GM21515 (cell line): ENCODE measurements at regions not wholly inside any gene's neighbourhood (a gene's known extent, or its start where the extent isn't known, plus 50 kb on each side); places are given as distances from the start of the nearest gene placed in this dataset.

ENCODE experiments used
- ATAC-seq: cut with Tn5 transposase; IDR thresholded peaks from one replicate; pipeline ENCODE4 v1.9.1; 2021; ENCODE audit not compliant: unreplicated experiment

DNA sequence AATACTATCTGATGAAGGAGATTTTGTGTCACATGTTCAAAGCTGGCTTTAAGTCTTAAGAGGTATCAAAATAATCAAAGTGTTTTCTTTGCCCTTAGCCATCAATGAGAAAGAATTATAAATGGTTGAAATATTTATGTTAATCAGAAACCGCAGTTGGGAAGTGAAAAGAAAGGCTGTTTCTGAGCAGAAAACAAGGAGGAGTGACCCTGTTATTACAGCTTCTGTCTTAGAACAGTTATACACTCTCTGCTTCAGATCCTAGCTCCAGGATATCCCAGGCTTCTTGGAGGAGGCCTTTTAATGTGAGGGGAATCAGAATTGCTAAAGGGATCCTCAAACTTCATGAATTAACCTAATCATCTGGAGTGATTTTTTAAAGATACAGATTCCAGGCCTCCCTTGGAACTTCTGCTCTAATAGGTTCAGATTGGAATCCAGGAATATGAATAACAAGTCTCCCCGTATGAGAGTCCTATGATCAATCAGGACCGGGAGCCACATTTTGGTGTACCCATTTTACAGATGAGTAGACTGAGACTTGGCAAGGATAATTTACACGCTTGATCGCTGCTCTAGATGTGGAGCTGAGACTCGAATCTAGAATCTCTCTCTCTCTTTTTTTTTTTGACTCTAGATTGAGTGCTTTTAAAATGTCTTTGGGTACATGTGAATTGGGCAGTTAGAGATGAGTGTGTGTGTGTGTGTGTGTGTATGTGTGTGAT is 50.8 kb upstream of the JAG1 start:
- ATAC-seq, result no peak

DNA sequence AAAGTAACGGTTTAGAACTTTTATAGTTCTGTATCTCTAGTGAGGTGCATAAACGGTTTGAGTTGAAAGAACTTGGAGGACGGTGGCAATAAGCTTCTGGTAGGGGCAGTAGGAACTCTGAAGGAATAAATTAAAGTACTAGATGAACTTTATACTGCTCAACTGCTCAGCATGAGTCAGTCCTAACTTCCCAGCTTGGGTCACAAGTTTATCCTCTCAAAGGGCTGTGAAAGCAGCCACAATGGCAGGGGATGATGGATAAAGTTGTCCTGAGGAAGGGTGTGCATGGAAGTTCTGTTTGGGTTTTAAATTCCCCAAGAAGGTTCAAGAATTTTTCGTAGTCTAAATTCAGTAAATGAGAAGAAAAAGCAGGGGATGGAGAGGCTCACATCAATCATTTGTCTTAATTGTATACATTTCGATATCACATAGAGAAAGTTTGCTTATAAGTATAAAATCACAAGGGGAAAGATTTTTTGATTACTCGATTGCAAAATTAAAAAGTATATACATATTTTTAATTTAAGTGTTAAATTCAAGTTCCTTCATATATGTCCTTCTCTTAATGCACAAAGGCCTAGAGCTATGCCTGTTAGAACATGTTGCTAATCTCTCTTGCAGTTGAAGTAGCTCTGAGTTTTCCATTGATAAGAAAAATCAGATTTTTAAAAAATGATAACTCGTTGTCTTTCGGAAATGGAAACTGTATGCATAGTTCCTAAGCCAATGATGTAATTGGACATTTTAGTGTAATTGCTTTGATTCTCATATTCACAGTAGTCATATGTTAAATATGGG is 55.3 kb upstream of the JAG1 start:
- no peak for ATAC-seq

DNA sequence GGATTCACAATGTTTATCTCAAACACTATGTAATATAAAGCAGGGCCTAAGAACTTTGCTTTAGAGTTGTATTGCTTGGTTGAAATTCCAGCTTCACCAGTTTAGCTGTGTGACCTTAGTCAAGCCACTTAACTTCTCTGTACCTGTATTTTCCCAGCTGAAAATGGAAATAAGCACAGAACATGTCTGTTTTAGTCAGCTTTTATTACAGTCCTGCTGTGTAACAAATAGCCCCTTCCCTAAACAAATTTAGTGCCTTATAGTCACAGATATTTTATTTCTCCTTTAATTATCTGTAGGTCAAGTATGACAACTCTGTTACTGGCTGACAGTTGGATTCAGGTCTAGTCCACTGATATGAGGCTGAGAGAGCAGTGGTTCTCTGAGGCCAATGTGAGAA is 56.0 kb upstream of the JAG1 start:
- ATAC-seq, result no peak

DNA sequence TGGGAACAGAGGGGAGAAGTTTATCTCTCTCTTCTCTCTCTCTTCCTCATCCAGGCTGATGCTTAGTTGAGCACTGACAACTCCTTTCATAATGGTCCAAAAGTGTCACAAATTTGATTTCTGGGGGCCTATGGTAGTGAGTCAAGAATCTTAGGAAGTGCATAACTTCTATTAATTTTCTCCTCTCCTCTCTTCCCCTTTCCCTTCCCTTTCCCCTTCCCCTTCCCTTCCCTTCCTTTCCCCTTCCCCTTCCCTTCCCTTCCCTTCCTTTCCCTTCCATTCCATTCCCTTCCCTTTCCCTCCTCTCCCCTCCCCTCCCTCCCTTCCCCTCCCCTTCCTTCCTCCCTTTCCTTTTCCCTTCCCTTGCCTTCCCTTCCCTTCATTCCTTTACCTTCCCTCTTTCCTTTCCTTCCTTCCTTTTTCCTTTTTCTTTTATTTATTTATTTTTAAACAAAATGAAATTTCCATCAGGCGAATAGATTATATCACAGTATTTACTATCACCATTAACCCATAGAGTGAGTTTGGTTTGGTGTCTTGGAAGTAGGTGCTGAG is 56.9 kb upstream of the JAG1 start:
- no peak for ATAC-seq

DNA sequence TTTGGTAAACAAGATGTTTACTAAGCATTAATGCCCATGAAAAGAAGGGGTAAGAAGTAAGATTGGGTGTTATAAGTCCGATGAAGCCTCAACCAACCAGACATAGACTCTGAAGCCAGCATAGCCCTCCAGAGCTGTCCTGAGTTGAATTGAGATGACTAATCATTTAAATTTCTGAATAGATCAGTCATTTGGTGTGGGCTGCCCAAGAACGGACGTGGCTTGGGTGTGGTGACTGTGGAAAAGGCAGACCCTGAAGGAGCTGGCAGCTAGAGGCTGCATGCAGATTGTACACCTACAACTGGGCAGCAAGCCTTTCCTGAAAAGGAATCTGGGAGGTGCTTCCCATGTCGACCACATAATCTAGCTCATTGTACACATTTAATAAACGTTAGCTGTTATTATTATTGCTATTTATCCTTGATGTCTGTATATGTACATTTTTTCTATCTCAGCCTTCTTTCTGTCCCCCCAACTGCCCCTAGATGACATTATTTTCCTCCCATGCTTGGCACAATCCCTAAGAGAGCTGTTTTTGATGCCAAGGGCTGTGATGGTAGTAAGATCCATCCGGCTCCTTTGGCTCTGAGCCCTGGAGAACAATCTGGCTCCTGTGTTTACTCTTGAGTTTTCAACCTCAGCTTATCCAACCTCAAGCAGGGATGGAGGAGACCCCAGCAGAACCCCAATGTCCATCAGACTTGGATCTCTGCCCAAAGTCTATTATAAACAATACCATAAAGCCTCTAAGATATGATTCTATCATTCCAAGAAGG is 57.6 kb upstream of the JAG1 start:
- no peak for ATAC-seq

DNA sequence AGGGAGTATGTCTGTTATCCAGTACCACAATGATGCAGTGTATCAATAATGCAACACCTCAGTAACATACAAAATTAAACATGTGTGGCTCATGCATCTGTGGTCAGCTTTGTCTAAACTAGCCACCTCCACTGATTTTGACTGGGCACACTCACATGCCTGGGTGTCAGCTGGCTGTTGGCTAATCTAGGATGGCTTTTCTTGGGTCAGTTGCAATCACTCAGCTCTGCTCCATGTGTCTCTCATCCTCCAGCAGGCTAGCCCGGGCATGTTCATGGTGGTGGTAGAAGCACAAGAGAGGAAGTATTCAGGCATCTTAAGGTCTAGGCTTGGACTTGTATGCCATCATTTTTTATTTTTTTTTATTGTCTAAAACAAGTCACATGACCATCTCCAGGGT is 59.3 kb upstream of the JAG1 start:
- ATAC-seq, result no peak

DNA sequence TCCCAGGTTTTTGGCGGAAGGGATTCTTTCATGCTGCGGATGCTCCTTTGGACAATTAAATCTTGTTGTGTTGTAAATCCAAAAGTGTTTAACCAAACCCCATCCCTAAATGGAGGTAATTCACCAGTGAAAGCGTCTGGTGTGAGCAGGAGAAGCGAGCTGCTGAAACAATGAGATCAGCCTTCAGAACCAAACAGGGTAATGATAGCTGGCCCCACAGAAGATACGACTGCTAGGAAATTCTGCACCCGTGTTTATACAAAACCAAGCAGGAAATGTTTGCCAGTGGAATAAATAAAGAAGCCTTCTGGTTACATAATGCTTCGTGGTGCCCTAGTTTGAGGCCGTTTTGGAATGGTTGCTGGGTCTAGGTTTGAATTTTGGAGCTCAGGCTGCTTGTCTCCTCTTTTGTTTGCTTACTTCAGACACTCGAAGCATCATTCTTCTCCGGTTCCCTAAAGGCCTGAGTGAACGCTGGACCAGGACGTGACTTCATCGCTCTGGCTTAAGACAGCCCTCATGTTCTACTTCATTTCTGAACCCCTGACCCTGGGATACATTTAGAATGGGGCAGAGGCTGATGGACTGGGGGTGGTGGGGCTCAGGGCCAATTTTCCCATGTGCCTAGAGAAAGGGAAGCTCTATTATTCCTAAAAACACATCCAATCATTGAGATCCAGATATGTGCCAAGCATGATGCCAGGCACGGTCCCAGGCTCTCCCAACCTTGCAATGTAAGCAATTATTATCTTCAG is 61.6 kb upstream of the JAG1 start:
- no peak for ATAC-seq

DNA sequence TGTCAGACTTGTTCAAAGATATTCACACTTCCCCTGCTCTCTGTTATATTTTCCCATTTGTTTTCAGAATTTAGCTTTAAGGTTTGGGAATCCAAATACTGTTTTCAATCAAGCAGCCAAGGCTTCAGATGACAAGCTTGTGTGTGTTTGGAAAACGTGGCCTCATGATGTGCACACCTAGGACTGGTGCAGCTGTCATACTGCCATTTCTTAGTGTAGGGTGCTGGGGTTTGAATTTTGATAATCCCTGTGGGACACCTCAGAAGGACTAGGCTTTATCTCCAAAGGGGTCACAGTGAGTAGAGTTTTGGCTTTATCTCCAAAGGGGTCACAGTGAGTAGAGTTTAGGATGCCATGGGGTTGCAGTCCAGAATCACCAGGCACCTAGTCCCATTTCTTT is 65.3 kb upstream of the JAG1 start:
- no peak for ATAC-seq

DNA sequence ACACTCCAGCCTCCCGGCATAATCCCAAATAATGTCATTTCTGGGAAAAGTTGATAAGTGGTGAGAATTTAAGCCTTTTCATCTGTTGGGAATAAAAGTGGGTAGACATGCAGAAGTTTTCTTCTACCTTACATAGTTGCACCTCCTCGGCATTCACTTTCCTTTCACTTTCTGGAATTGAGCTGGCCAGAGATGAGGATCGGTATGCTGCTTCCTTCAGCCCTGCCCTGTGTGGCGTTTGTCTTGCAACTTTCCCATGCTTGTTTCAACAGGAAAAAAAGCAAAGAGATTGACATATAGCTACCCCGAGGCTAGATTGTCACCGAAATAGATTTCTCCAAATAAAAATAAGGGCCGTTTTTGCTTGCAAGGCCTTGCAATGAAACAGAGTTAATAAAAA is 65.8 kb upstream of the JAG1 start:
- no peak for ATAC-seq

DNA sequence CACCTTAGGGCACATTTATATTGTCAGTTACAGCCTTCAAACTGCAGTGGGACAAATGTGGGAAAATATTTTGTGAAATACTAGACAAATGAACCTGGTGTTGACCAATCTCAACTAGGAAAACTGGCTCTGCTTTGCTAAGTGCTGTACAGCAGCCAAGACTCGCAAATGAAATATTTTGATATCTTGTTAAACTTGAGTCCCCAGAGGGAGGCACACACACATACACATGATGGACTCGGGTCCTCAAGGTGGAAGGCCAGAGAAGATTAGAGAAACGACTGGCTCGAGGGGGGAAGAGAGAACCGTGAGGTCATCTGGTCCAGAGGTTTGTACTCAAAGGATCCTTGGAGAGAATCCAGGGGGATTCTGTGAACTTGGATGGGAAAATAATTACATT is 67.3 kb upstream of the JAG1 start:
- ATAC-seq, result no peak

DNA sequence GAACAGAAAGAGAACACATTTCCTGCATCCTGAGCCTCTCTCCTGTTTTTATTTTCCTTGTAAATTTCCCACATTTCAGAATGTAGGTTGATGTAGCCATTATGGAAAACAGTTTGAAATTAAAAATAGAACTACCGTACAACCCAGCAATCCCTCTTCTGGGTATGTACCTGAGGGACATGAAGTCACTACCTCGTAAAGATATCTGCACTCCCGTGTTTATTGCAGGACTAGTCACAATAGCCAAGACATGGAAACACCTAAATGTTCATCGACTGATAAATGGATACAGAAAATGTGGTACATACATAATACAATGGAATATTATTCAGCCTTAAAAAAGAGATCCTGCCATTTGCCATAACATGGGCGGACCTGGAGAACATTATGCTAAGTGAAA is 72.0 kb upstream of the JAG1 start:
- ATAC-seq, result no peak

DNA sequence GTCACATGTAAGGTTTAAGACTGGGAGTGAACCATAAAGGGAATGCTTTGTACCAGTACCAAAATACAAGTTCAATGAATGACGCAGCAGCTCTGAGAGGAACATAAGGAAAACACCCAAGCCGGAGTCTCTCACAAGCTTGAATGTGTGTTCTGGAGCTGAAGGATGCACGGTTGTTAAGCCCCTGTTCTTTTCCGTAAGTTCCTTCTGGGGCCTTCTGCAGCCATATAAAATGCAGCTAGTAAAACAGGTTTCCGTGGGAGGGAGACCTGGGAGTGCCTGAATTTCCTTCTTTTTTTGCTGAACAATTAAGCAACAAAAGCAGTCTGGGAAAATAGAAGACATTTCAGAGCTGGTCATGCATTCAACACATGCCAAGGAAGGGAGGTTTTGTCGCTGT is 73.2 kb upstream of the JAG1 start:
- ATAC-seq, result no peak

DNA sequence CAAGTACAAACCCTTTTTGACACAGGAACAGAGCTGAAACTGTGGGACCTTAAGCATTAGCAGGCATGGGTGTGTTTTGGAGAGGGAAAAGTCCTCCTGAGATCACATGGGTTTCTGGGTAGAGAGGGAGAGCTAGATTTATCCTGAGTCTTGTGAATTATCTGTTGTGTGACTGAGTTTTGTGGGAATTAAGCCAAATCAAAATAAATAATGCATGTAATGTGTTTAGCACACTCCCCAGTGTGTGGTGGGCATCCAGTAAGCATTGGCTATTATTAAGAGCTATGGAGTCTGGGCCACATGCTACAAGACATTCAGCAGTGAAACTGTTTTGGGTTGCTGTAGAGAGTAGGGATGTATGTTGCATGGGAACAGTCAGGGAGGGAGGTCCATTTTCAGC is 75.3 kb upstream of the JAG1 start:
- no peak for ATAC-seq

DNA sequence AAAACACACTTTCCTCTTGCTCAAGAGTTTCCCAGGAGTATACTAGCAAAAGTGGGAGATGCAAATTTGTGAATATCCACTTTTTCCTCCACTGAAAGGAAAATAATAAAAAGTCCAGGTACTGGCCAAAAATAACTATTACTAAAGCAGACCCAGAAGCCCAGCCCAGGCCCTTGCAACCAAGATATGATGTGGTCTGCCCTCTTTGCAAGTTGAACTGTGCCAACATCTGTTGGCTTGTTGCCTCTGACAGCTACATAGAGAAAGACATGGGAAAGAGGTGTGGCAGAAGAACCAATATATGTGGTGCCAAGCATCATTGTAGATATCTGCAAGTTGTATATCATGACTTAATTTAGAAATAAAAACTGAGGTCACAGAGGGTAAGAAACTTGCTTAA is 78.4 kb upstream of the JAG1 start:
- no peak for ATAC-seq

DNA sequence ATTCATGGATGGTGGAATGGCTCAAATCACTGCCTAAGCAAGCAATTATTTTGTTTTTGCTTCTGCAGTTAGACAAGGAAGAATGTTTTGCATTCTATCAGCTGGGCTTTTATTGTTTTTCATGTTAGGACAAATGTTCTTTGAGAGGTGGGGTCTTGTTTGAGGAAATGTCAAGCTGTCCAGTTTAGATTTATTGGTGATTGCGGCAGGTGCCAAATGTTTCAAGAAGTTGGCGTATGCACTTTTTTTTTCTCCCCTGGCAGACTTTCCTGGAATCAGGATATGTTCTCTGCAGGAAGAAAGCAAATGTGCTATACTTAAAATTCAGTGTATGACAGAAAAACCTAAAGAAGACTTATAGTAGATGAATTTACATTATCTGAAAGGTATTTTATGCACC is 81.0 kb upstream of the JAG1 start:
- no peak for ATAC-seq

DNA sequence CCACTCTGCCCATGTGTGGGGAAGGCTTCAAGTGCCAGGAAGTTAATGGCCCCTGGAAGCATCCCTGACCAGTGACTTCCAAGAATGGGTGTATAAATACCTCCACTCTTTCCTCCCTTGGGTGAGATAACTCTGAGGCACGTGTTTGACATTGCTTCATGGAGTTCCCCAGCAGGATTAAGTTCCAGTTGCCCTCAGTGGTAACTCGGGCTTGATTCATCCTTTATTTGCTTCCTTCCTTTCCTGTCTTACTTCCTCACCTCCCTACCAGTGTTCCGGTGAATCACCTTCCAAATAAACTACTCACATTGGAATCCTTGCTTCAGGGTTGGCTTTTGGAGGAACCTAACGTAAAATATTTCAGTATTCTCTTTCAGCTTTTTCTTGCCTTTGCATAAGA is 84.6 kb upstream of the JAG1 start:
- no peak for ATAC-seq

DNA sequence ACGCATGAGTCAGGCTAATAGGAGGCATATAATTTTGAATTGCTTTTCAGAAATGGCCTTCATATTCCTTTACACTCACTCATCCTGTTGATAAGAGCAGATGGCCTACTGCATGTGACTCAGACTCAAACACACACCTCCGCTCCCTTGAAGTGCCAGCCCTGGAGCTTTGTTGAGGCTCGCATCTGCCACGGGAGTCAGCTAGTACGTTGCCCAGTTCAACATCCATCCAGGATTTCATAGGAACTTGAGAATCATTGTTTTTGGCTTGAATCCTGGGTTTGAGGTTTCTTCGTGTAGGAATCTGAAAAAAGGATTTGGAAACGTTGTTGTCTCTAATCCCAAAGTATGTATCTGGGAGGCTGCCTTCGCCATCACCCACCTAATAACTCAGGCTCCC is 87.4 kb upstream of the JAG1 start:
- no peak for ATAC-seq

DNA sequence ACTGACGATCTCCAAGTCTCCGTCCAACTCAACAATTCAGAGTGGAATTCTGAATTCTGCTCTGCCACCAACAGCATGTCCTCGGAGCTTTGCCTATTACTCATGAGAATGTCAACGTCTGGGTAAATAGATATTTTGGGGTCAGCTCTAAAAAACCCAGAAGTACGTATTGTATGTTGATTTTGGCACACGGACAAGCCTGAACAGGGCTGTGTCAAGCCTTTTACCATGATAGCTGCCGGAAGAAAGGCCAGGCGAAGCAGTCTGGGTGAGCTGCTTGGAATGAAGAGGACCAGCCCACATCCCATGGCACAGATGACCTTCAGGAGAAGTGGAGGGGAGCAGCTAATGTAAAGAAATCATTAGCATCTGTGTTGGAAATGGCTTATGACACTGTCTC is 88.0 kb upstream of the JAG1 start:
- no peak for ATAC-seq

DNA sequence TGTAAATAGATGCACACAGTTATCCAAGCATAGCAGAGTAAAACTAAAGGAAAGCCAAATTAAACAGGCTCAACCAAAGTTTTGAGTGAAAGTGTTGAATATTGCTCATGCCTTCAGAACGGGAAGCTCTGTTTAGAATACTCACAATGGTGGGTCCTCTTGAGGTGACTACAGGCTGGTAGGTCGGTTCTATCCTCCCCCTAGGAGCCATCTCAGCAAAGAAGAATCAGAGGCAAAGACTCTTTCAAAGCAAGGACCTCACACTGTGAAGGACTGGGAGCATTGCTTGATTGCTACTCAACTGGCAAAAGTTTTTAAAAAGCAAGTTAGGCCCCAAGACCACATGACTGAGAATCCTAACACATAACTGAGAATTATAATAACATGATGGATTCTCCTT is 88.4 kb upstream of the JAG1 start:
- no peak for ATAC-seq

DNA sequence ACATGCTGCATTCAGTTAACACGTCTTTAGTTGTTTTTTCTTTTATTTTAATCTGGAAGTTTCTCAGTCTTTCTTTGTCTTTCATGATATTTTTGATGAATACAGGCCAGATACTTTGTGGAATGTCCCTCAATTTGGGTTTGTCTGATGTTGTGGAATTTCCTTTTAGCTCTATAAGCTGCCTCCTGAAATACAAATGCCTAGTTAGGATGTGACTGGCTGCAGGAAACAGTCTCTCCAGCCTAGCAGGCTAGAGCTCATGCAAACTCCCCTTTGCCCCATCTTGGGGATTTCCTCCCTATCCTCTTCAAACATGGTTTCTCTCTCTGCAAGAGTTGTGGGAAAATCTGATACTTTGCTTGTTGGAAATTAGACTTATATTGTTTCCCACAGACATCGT is 89.3 kb upstream of the JAG1 start:
- ATAC-seq, result no peak

DNA sequence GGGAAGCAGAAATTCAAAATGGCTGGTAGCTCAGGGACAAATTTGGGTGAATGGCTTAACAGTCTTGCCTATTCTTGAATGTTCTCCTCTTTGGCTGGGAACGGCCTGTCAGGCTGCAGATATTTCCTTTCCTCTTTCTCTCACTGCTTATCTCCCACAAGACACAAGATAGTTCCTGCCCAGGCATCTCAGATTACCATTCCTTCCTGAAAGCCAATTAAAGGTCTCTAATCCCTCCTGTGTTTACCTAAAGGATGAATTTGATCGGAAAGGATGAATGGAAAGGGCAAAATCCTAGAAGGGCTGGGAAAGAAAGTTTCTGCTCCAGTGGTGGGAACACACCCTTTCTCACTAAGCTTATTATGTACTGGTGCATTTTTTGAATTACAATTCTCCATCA is 95.9 kb upstream of the JAG1 start:
- ATAC-seq, result no peak
